GM12878 (cell line): ENCODE measurements at regions not wholly inside any gene's neighbourhood (a gene's known extent, or its start where the extent isn't known, plus 50 kb on each side); places are given as distances from the start of the nearest gene placed in this dataset.

Experiments
- CEBPB ChIP-seq, 2 experiments: fragments of 150-350 bp in 1 of 2; IDR thresholded peaks; 2 replicates each; pipeline ENCODE4 v1.6.1; 2012 to 2014; ENCODE audit warnings: low read depth in 2 of 2, low read length in 2 of 2, borderline replicate concordance in 1 of 2, inconsistent platforms in 1 of 2
- EZH2 ChIP-seq: IDR thresholded peaks from 2 replicates; pipeline ENCODE4 v1.6.1; 2012; ENCODE audit warnings: low read depth, mild to moderate bottlenecking, control low read depth, inconsistent platforms, low read length, borderline replicate concordance; ENCODE audit not compliant: control insufficient read depth
- NR2F1 ChIP-seq: fragments of 450-650 bp; conservative IDR thresholded peaks from 2 replicates; pipeline ENCODE4 v1.6.1; 2017; ENCODE audit warnings: mild to moderate bottlenecking
- PML ChIP-seq: IDR thresholded peaks from 2 replicates; pipeline ENCODE4 v1.6.1; 2012; ENCODE audit warnings: low read length, inconsistent platforms
- POLR2A ChIP-seq: IDR thresholded peaks from 2 replicates; pipeline ENCODE4 v1.6.1; 2011; ENCODE audit warnings: low read depth, mild to moderate bottlenecking, low read length
- RCOR1 ChIP-seq: conservative IDR thresholded peaks from 2 replicates; pipeline ENCODE4 v1.6.1; 2012; ENCODE audit warnings: low read depth, low read length, improper control_type of control experiment
- RELA ChIP-seq: fragments of 450-650 bp; IDR thresholded peaks from 2 replicates; pipeline ENCODE4 v1.8.0; 2014; ENCODE audit warnings: borderline replicate concordance; ENCODE audit not compliant: partially characterized antibody
- SPI1 ChIP-seq: IDR thresholded peaks from 2 replicates; pipeline ENCODE4 v1.6.1; 2011; ENCODE audit warnings: low read depth, mild to moderate bottlenecking, low read length, moderate library complexity, borderline replicate concordance; ENCODE audit not compliant: insufficient read depth
- TCF7 ChIP-seq: IDR thresholded peaks from 2 replicates; pipeline ENCODE4 v1.6.1; 2014; ENCODE audit warnings: antibody characterized with exemption, borderline replicate concordance
- ZNF274 ChIP-seq: IDR thresholded peaks from one replicate; pipeline ENCODE4 v1.8.0; 2011; ENCODE audit not compliant: insufficient read length, insufficient read depth
- TF ChIP-seq, protein P1 (sequence below), 3 experiments: IDR thresholded peaks in 2 of 3; conservative IDR thresholded peaks in 1 of 3; 2 replicates each; pipeline ENCODE4 v1.5.1; 2011; ENCODE audit warnings: low read depth in 3 of 3, low read length in 3 of 3, mild to moderate bottlenecking in 3 of 3, control low read depth in 2 of 3, moderate library complexity in 2 of 3, inconsistent platforms in 1 of 3, mixed read lengths in 1 of 3; ENCODE audit not compliant: control insufficient read depth in 2 of 3, insufficient read depth in 1 of 3; ENCODE audit errors: extremely low read depth in 1 of 3
- TF ChIP-seq, protein P2 (sequence below): IDR thresholded peaks from 2 replicates; pipeline ENCODE4 v1.6.1; 2012; ENCODE audit warnings: low read depth, low read length, improper control_type of control experiment
- TF ChIP-seq, protein P3 (sequence below): IDR thresholded peaks from 2 replicates; pipeline ENCODE4 v1.6.1; 2012; ENCODE audit warnings: mild to moderate bottlenecking, low read depth, low read length

DNA sequence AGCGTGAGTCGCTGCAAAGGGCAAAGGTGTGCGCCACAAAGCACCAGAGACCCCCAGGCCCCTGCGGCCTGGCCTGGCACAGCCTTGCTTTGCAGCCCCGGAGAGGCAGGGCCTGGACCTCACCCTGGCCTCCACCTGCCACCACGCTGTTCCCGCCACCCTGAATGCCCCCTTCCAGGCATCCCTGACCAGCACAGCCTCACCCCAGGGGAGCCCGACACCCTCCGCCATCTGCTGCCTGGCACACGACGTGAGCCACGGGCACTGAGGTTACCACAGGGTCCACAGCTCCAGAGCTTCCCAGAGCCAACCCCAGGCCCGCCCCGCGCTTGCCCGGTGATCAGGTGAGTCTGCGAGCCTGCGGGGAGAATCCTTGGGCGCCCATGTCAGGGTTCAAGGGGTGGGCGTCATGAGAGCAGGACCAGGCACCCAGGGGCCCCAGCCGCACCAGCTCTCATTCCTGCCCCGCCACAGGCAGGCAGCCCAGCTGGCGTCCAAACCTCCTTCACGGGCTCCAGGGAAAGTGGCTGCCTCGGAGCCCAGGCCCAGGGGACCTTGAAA lies 171.3 kb downstream of the BRD1 start:
- TF ChIP-seq, protein P1, sequence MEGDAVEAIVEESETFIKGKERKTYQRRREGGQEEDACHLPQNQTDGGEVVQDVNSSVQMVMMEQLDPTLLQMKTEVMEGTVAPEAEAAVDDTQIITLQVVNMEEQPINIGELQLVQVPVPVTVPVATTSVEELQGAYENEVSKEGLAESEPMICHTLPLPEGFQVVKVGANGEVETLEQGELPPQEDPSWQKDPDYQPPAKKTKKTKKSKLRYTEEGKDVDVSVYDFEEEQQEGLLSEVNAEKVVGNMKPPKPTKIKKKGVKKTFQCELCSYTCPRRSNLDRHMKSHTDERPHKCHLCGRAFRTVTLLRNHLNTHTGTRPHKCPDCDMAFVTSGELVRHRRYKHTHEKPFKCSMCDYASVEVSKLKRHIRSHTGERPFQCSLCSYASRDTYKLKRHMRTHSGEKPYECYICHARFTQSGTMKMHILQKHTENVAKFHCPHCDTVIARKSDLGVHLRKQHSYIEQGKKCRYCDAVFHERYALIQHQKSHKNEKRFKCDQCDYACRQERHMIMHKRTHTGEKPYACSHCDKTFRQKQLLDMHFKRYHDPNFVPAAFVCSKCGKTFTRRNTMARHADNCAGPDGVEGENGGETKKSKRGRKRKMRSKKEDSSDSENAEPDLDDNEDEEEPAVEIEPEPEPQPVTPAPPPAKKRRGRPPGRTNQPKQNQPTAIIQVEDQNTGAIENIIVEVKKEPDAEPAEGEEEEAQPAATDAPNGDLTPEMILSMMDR (IDR thresholded peaks at IDR 0.05 in 2 of 3, conservative IDR thresholded peaks at IDR 0.05 in 1 of 3; ENCODE audit: control insufficient read depth in 2 of 3, extremely low read depth in 1 of 3, insufficient read depth in 1 of 3, low read depth in 3 of 3, low read length in 3 of 3), result no peak
- TF ChIP-seq POLR2A, result no peak
- TF ChIP-seq NR2F1, result no peak
- no peak for TF ChIP-seq ZNF274
- TF ChIP-seq SPI1, result no peak
- TF ChIP-seq, protein P2, sequence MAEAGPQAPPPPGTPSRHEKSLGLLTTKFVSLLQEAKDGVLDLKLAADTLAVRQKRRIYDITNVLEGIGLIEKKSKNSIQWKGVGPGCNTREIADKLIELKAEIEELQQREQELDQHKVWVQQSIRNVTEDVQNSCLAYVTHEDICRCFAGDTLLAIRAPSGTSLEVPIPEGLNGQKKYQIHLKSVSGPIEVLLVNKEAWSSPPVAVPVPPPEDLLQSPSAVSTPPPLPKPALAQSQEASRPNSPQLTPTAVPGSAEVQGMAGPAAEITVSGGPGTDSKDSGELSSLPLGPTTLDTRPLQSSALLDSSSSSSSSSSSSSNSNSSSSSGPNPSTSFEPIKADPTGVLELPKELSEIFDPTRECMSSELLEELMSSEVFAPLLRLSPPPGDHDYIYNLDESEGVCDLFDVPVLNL, result no peak
- no peak for TF ChIP-seq RELA
- TF ChIP-seq RCOR1, result no peak
- no peak for TF ChIP-seq CEBPB (IDR thresholded peaks at IDR 0.05; ENCODE audit: borderline replicate concordance in 1 of 2, low read depth in 2 of 2, low read length in 2 of 2)
- TF ChIP-seq TCF7, result no peak
- TF ChIP-seq EZH2, result no peak
- TF ChIP-seq PML, result no peak
- TF ChIP-seq, protein P3, sequence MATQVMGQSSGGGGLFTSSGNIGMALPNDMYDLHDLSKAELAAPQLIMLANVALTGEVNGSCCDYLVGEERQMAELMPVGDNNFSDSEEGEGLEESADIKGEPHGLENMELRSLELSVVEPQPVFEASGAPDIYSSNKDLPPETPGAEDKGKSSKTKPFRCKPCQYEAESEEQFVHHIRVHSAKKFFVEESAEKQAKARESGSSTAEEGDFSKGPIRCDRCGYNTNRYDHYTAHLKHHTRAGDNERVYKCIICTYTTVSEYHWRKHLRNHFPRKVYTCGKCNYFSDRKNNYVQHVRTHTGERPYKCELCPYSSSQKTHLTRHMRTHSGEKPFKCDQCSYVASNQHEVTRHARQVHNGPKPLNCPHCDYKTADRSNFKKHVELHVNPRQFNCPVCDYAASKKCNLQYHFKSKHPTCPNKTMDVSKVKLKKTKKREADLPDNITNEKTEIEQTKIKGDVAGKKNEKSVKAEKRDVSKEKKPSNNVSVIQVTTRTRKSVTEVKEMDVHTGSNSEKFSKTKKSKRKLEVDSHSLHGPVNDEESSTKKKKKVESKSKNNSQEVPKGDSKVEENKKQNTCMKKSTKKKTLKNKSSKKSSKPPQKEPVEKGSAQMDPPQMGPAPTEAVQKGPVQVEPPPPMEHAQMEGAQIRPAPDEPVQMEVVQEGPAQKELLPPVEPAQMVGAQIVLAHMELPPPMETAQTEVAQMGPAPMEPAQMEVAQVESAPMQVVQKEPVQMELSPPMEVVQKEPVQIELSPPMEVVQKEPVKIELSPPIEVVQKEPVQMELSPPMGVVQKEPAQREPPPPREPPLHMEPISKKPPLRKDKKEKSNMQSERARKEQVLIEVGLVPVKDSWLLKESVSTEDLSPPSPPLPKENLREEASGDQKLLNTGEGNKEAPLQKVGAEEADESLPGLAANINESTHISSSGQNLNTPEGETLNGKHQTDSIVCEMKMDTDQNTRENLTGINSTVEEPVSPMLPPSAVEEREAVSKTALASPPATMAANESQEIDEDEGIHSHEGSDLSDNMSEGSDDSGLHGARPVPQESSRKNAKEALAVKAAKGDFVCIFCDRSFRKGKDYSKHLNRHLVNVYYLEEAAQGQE, result no peak
